HG02938 (cell line): ENCODE measurements at regions not wholly inside any gene's neighbourhood (a gene's known extent, or its start where the extent isn't known, plus 50 kb on each side); places are given as distances from the start of the nearest gene placed in this dataset.
"Not testable (repeated sequence)": the region's sequence is repeated elsewhere in the genome, so short reads cannot be mapped to it uniquely, and the experiment has no call there.

Source experiments
- ATAC-seq: cut with Tn5 transposase; IDR thresholded peaks from one replicate; pipeline ENCODE4 v1.9.1; 2021; ENCODE audit warnings: mild to moderate bottlenecking, moderate library complexity; ENCODE audit not compliant: unreplicated experiment

- ATAC-seq = no peak
Observed at GRCh38 chr4:131366714-131367113, 1782.4 kb upstream of the PCDH10 start.

- ATAC-seq = no peak
Observed at GRCh38 chr4:131367441-131367840, 1781.7 kb upstream of the PCDH10 start.

- ATAC-seq = no peak
Observed at GRCh38 chr4:131370846-131371245, 1778.2 kb upstream of the PCDH10 start.

- ATAC-seq = no peak
Observed at GRCh38 chr4:131381055-131381454, 1768.0 kb upstream of the PCDH10 start.

- ATAC-seq = no peak
Observed at GRCh38 chr4:131382839-131383238, 1766.3 kb upstream of the PCDH10 start.

GRCh38 chr4:131388277-131388676, 1760.8 kb upstream of the PCDH10 start:
- no peak for ATAC-seq

GRCh38 chr4:131408102-131408501, 1741.0 kb upstream of the PCDH10 start:
- no peak for ATAC-seq

GRCh38 chr4:131411393-131411792, 1737.7 kb upstream of the PCDH10 start:
- no peak for ATAC-seq

GRCh38 chr4:131419147-131419546, 1729.9 kb upstream of the PCDH10 start:
- ATAC-seq = no peak

GRCh38 chr4:131426023-131426758, 1722.9 kb upstream of the PCDH10 start:
- ATAC-seq = peak; percentile 94

- peak; percentile 21 for ATAC-seq
Observed at GRCh38 chr4:131427000-131427399, 1722.1 kb upstream of the PCDH10 start.

- no peak for ATAC-seq
Observed at GRCh38 chr4:131430302-131430701, 1718.8 kb upstream of the PCDH10 start.

- ATAC-seq = no peak
Observed at GRCh38 chr4:131441004-131441688, 1707.9 kb upstream of the PCDH10 start.

GRCh38 chr4:131447883-131448282, 1701.2 kb upstream of the PCDH10 start:
- ATAC-seq = no peak

GRCh38 chr4:131450572-131451209, 1698.4 kb upstream of the PCDH10 start:
- no peak for ATAC-seq

- ATAC-seq = peak; percentile 74
Observed at GRCh38 chr4:131459430-131460101, 1689.5 kb upstream of the PCDH10 start.

- no peak for ATAC-seq
Observed at GRCh38 chr4:131470360-131470759, 1678.7 kb upstream of the PCDH10 start.

GRCh38 chr4:131488772-131489171, 1660.3 kb upstream of the PCDH10 start:
- no peak for ATAC-seq

GRCh38 chr4:131496211-131496610, 1652.9 kb upstream of the PCDH10 start:
- ATAC-seq = not testable (repeated sequence)

GRCh38 chr4:131499141-131499873, 1649.8 kb upstream of the PCDH10 start:
- no peak for ATAC-seq

GRCh38 chr4:131509521-131509920, 1639.6 kb upstream of the PCDH10 start:
- no peak for ATAC-seq
